BLaER1 treated with 17β-estradiol and CSF1 and Interleukin-3, amounts not matched to agents 10 nM and 100 nM (cell line): ENCODE measurements at regions not wholly inside any gene's neighbourhood (a gene's known extent, or its start where the extent isn't known, plus 50 kb on each side); places are given as distances from the start of the nearest gene placed in this dataset.

Experiments
- H3K27ac ChIP-seq, 11 experiments: shearing (Covaris generic); formaldehyde crosslinking; 2 replicates each; pipeline ENCODE4 v1.8.1; 2022
- H3K27me3 ChIP-seq, 11 experiments: shearing (Covaris generic); formaldehyde crosslinking; 2 replicates each; pipeline ENCODE4 v1.8.1; 2022
- H3K36me3 ChIP-seq, 11 experiments: shearing (Covaris generic); formaldehyde crosslinking; 2 replicates each; pipeline ENCODE4 v1.8.1; 2022
- H3K4me1 ChIP-seq, 10 experiments: shearing (Covaris generic); formaldehyde crosslinking; 2 replicates each; pipeline ENCODE4 v1.8.1; 2022
- H3K4me2 ChIP-seq, 11 experiments: shearing (Covaris generic); formaldehyde crosslinking; 2 replicates each; pipeline ENCODE4 v1.8.1; 2022
- H3K4me3 ChIP-seq, 10 experiments: shearing (Covaris generic); formaldehyde crosslinking; 2 replicates each; pipeline ENCODE4 v1.8.1; 2022
- H3K9ac ChIP-seq, 11 experiments: shearing (Covaris generic); formaldehyde crosslinking; 2 replicates each; pipeline ENCODE4 v1.8.1; 2022
- H3K9me3 ChIP-seq, 11 experiments: shearing (Covaris generic); formaldehyde crosslinking; replicated peaks in 1 of 11; 2 replicates each; pipeline ENCODE4 v1.8.1; 2022
- H4K20me1 ChIP-seq, 11 experiments: shearing (Covaris generic); formaldehyde crosslinking; 2 replicates each; pipeline ENCODE4 v1.8.1; 2022
- Cebpa-rat ChIP-seq, 11 experiments: shearing (Covaris generic); IDR thresholded peaks; 2 replicates each; pipeline ENCODE4 v1.8.1; 2022

DNA sequence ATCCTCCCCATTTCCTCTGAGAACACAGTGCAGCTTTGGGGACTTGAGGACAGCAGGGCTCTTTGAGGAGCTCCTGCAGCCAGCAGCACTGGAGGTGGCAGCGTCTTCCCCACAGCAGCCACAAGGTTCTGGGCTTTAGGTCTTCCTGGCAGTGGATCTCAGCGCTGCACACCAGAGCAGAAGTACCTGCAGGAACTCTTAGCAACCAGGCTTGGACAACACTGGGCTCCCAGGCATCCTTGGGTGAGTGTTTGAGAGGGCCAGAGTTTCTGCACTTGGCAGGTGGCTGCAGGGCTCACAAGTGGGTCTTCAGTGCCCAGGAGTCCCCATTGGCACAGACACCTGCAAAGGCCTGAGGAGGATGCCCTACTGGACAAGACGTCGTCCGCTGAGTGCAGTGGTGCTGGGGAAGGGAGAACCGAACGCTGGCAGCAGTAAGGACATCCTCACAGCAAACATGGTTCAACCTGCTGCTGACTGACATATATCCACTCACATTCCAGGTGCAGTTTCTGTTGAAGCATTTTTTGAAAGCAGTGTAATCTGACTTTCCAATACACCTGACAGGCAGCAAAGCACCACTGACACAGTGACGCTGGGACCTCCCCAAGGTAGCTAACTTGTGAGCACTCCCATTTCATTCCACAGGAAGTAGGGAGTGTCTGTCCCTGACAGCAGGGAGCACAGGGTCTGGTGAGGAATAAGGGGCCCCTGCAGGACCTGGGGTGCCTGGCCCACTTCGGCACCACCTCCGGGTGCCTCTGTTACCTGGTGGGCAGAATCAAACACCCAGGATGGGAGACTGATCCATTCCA, 149.9 kb upstream of the COPS8 start:
- Histone ChIP-seq H3K4me2 (no peak overlapping the region), H3K4me3 (no peak overlapping the region), H3K9ac (no peak overlapping the region), H3K9me3 (no peaks in the 10 kb centered on the region), H3K4me1 (peaks cover 10 to 19% (median 12%) of the 10 kb centered on the region in 10 experiments; a peak in 19 of 20 replicates), H3K27me3 (no peaks in the 10 kb centered on the region), H3K36me3 (no peaks in the 10 kb centered on the region), H3K27ac (no peak overlapping the region), H4K20me1 (no peaks in the 10 kb centered on the region)
- no peak for TF ChIP-seq Cebpa-rat (IDR thresholded peaks at IDR 0.05)

DNA sequence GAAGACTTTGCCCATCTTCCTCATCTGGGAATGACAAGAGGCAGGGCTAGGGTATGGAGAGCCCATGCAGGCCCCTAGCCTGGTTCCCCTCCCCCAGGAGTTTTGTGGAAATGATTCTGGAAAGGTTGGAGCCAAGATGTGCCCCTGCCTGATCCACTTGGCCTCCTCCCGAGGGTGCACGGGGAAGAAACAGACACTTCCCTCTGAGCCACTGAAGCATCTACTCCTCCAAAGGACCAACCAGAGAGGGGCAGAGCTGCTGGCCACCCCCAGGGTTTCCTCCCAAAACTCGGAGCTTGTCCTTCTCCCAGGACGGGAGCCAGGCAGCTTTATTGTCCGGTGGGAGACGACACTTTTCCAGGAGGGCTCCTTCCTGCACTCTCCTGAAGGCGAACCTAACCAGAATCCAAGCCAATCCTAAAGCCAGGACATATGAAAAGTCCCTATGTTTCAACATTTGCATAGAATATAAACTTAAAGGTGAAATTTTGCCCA, 149.2 kb upstream of the COPS8 start:
- Histone ChIP-seq H3K4me1 (peaks cover 10 to 20% (median 17%) of the 10 kb centered on the region in 10 experiments), H3K4me3 (no peak overlapping the region), H3K9ac (no peak overlapping the region), H3K27ac (no peak overlapping the region), H4K20me1 (no peaks in the 10 kb centered on the region), H3K27me3 (no peaks in the 10 kb centered on the region), H3K9me3 (no peaks in the 10 kb centered on the region), H3K36me3 (no peaks in the 10 kb centered on the region), H3K4me2 (no peak overlapping the region)
- TF ChIP-seq Cebpa-rat (IDR thresholded peaks at IDR 0.05): no peak

DNA sequence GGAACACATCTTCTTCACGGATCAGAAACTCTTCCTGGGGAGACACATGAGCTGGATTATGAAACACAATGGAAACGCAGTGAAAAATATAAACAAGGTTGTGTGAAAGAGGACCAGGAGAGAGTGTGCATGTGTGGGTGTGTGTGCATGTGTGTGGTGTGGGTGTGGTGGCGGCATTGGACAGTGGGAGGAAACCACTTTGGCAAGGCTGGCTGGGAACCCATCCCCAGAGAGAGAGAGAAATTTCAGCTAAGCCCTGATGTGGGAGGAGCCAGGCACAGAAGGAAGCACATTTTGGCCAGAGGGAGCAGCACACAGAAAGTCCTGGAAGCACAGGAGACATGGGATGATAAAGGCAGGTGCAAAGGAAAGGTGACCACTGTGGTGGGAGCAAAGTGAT, 147.6 kb upstream of the COPS8 start:
- Histone ChIP-seq H3K27me3 (no peaks in the 10 kb centered on the region), H3K4me1 (peaks cover 10 to 22% (median 18%) of the 10 kb centered on the region in 10 experiments), H4K20me1 (no peaks in the 10 kb centered on the region), H3K4me3 (no peak overlapping the region), H3K9me3 (no peaks in the 10 kb centered on the region), H3K36me3 (no peaks in the 10 kb centered on the region), H3K27ac (no peak overlapping the region), H3K4me2 (peak overlapping the region; percentile 16 to 73 (median 50); a peak in 20 of 22 replicates), H3K9ac (no peak overlapping the region)
- no peak for TF ChIP-seq Cebpa-rat (IDR thresholded peaks at IDR 0.05)

DNA sequence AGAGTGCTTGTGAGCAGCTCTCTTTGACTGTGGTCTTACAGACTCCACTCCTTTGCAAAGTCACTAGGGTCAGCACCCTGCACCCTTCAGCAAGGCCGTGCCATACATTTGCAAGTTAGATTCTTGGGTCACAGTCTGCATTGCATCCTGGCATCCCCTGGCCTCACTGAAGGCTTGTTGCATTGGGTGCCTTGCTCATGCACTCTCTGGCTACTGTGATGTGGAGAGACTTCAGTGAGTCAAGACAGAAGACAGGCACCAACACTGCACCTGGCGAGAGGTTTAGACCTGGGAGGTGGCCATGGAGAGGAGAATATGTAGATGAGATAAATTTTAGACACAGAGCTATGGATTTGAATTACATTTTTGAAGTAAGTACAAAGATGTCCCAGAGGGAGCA, 146.4 kb upstream of the COPS8 start:
- H3K27ac ChIP-seq: no peak overlapping the region
- no peaks in the 10 kb centered on the region for H3K36me3 ChIP-seq
- no peak overlapping the region for H3K4me3 ChIP-seq
- H3K4me2 ChIP-seq: no peak overlapping the region
- no peaks in the 10 kb centered on the region for H3K27me3 ChIP-seq
- no peak overlapping the region for H3K9ac ChIP-seq
- H3K9me3 ChIP-seq: no peaks in the 10 kb centered on the region
- no peaks in the 10 kb centered on the region for H4K20me1 ChIP-seq
- H3K4me1 ChIP-seq: peaks cover 10 to 25% (median 20%) of the 10 kb centered on the region in 10 experiments
- no peak for TF ChIP-seq Cebpa-rat (IDR thresholded peaks at IDR 0.05)

DNA sequence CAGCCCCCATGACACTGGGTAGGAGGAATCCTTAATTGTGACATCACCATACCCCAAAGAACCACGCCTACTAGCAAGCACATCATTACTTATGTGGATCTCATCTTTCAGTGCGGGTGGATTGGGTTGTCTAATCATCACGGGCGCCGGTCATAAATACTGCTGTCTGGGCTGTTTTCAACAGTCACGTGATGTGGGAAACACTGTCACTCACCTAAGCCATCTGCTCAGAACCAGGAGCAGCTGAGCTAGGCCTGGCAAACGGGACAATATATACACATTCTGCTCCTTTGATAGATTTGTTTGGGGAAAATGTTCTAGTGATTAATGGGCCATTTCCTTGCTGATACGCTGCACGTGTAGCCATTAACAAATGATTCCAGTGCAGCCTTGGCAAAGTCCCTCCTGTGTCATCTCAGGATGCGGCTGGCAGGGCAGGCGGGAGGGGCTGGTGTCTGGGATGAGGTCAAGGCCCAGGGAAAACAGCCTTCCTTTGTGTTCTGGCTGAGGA, 145.9 kb upstream of the COPS8 start:
- no peak for TF ChIP-seq Cebpa-rat (IDR thresholded peaks at IDR 0.05)
- Histone ChIP-seq H4K20me1 (no peaks in the 10 kb centered on the region), H3K27ac (no peak overlapping the region), H3K4me2 (no peak overlapping the region), H3K36me3 (no peaks in the 10 kb centered on the region), H3K9ac (no peak overlapping the region), H3K9me3 (no peaks in the 10 kb centered on the region), H3K27me3 (no peaks in the 10 kb centered on the region), H3K4me3 (no peak overlapping the region), H3K4me1 (peaks cover 10 to 25% (median 20%) of the 10 kb centered on the region in 10 experiments)

DNA sequence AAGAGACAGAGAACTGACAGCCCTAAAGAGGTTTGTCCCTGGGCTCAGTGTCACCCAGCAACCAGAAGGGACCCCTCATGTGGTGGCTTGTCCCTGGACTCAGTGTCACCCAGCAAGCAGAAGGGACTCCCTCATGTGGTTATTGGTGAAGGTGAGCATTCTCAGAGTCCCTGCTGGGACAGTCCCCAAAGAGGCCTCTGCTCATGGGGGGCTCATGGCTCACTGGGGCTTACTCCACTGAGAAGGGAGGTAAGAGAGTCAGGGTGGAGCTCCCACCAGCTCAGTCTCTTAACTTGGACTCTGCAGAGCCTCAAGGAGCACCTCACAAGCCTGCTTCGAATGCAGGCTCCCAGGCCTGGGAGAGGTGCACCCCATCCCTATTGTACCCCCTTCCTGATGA, 145.2 kb upstream of the COPS8 start:
- no peak for TF ChIP-seq Cebpa-rat (IDR thresholded peaks at IDR 0.05)
- no peak overlapping the region for H3K9ac ChIP-seq
- H3K27ac ChIP-seq: peak overlapping the region in 2 of 11 experiments; percentile 7 to 38; a peak in 1 of 22 replicates
- H3K4me2 ChIP-seq: peak overlapping the region in 3 of 11 experiments; percentile 22 to 48 (median 37); a peak in 1 of 22 replicates
- no peak overlapping the region for H3K4me3 ChIP-seq
- no peaks in the 10 kb centered on the region for H4K20me1 ChIP-seq
- H3K36me3 ChIP-seq: no peaks in the 10 kb centered on the region
- H3K27me3 ChIP-seq: no peaks in the 10 kb centered on the region
- no peaks in the 10 kb centered on the region for H3K9me3 ChIP-seq
- H3K4me1 ChIP-seq: peaks cover 10 to 25% (median 20%) of the 10 kb centered on the region in 10 experiments

DNA sequence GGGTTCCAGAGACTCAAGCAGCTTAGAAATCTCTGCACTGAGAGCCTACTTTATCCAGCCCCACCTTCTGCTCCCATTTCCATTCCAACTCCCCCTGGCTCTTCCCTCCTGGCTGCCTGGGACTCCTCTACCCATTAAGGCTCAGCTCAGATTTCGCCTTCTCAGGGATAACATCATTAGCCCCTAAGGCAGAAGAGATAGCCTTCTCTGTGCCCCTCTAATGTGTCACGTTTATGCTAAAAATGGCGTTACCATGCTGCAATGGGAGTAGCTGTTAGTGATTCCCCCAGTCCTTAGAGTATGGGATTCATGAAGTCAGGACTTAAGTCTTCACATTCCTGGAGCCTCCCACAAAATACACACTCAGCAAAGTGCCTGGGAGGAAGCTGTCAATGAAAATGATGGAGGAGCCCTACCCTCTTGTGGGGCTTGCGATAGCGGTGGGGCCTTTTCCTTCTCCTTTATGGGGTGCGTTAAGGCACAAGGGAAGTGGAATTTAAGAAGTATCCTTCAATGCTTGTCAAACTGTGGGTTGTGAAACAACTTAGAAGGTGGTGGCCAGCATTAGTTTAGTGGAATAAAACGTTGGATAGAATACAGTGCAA, 144.7 kb upstream of the COPS8 start:
- Histone ChIP-seq H3K4me1 (peaks cover 10 to 25% (median 20%) of the 10 kb centered on the region in 10 experiments), H3K27me3 (no peaks in the 10 kb centered on the region), H3K4me3 (no peak overlapping the region), H4K20me1 (no peaks in the 10 kb centered on the region), H3K27ac (peak overlapping the region in 2 of 11 experiments; percentile 7 to 38; a peak in 1 of 22 replicates), H3K4me2 (peak overlapping the region in 4 of 11 experiments; percentile 22 to 48 (median 42); a peak in 7 of 22 replicates), H3K9ac (no peak overlapping the region), H3K36me3 (no peaks in the 10 kb centered on the region), H3K9me3 (no peaks in the 10 kb centered on the region)
- TF ChIP-seq Cebpa-rat (IDR thresholded peaks at IDR 0.05): no peak

DNA sequence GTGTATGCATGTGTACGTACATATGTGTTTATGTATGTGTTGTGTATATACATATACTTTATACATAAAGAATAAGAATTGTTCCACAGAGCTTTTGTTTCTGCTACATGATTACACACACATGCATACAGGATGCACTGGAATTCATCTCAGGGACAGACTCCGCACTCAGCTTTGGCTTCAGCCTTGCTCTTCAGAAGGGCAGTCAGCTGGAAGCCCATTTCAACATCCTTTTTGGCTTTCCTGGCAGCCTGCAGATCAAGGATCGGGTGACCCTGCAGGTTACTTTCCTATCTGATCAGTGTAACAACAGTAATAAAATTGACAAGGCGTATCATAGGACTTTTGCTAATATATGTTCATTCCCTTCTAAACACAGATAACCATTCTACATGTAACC, 144.1 kb upstream of the COPS8 start:
- no peak for TF ChIP-seq Cebpa-rat (IDR thresholded peaks at IDR 0.05)

DNA sequence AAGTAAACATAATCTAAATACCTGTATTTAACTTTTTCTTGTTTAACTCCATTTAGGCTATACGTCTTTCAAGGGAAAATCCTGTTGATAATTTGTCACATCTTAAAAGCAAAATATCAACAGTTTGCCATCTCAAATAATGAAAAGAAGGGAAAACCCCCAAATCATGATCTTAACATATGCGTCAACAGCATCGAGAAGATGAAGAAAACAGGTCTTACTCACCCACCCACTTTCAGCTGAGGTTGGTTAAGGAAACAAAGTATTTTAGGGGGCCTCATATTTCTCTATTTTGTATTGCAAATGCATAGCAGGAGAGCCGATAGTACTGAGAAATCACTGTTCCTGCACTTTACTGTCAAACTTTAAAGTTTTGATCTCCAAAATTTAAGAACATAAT, 143.1 kb upstream of the COPS8 start:
- Histone ChIP-seq H3K27ac (no peak overlapping the region), H3K36me3 (no peaks in the 10 kb centered on the region), H3K4me3 (no peak overlapping the region), H3K27me3 (no peaks in the 10 kb centered on the region), H4K20me1 (no peaks in the 10 kb centered on the region), H3K9ac (no peak overlapping the region), H3K4me1 (peaks cover 10 to 22% (median 19%) of the 10 kb centered on the region in 10 experiments), H3K4me2 (no peak overlapping the region), H3K9me3 (no peaks in the 10 kb centered on the region)
- no peak for TF ChIP-seq Cebpa-rat (IDR thresholded peaks at IDR 0.05)

More for the DNA sequence above, 144.1 kb upstream of the COPS8 start:
- H3K9me3 ChIP-seq: no peaks in the 10 kb centered on the region
- no peaks in the 10 kb centered on the region for H3K36me3 ChIP-seq
- H3K4me3 ChIP-seq: no peak overlapping the region
- no peaks in the 10 kb centered on the region for H4K20me1 ChIP-seq
- no peak overlapping the region for H3K27ac ChIP-seq
- H3K27me3 ChIP-seq: no peaks in the 10 kb centered on the region
- no peak overlapping the region for H3K9ac ChIP-seq
- peak overlapping the region in 3 of 11 experiments; percentile 37 to 48 (median 46); a peak in 5 of 22 replicates for H3K4me2 ChIP-seq
- peaks cover 10 to 25% (median 19%) of the 10 kb centered on the region in 10 experiments for H3K4me1 ChIP-seq
